HEK293 (cell line): ENCODE measurements at regions not wholly inside any gene's neighbourhood (a gene's known extent, or its start where the extent isn't known, plus 50 kb on each side); places are given as distances from the start of the nearest gene placed in this dataset.

ENCODE experiments used
- CTCF ChIA-PET: fragments of 350-600 bp; formaldehyde crosslinking; extraction: SDS; loops from one replicate; lab custom pipeline; 2021; ENCODE audit warnings: antibody characterized with exemption; lab: Yijun Ruan, JAX
- POLR2A ChIA-PET: fragments of 300-600 bp; formaldehyde crosslinking; extraction: SDS; loops from one replicate; lab custom pipeline; 2020; ENCODE audit warnings: antibody characterized with exemption, inconsistent platforms; lab: Yijun Ruan, JAX
- H3K27ac ChIP-seq: fragments of 200-500 bp; sonication (Bioruptor generic); 2 replicates; pipeline ENCODE4 v1.5.1; 2014; ENCODE audit warnings: low read depth, low read length, control low read depth, inconsistent platforms; ENCODE audit errors: extremely low read depth
- H3K36me3 ChIP-seq, 2 experiments: fragments of 200-500 bp in 1 of 2; sonication (Bioruptor generic) in 1 of 2; 1 replicate in 1 of 2; 2 replicates in 1 of 2; pipeline ENCODE4 v1.5.1; 2014 to 2017; ENCODE audit warnings: inconsistent platforms in 2 of 2, low read length in 2 of 2; ENCODE audit not compliant: control insufficient read depth in 2 of 2, insufficient read depth in 1 of 2
- H3K4me1 ChIP-seq: fragments of 200-500 bp; sonication (Bioruptor generic); 2 replicates; pipeline ENCODE4 v1.5.1; 2014; ENCODE audit warnings: mild to moderate bottlenecking, low read length, inconsistent platforms; ENCODE audit not compliant: control insufficient read depth, insufficient read depth
- H3K4me3 ChIP-seq: 2 replicates; pipeline ENCODE4 v1.5.1; 2011; ENCODE audit warnings: low read depth, mild to moderate bottlenecking, control low read depth, low read length, moderate library complexity
- H3K9me3 ChIP-seq: fragments of 200-500 bp; sonication (Bioruptor generic); 2 replicates; pipeline ENCODE4 v1.5.1; 2014; ENCODE audit warnings: low read depth, low read length, inconsistent platforms; ENCODE audit not compliant: control insufficient read depth, insufficient read depth
- ELK4 ChIP-seq: IDR thresholded peaks from 2 replicates; pipeline ENCODE4 v1.6.1; 2011; ENCODE audit warnings: mild to moderate bottlenecking, low read depth, low read length, borderline replicate concordance
- GLI4 ChIP-seq: fragments of 450-650 bp; formaldehyde crosslinking; IDR thresholded peaks from 2 replicates; pipeline ENCODE4 v1.5.1; 2016; ENCODE audit warnings: missing biosample characterization, missing genetic modification characterization
- KLF17 ChIP-seq: fragments of 450-650 bp; formaldehyde crosslinking; IDR thresholded peaks from 2 replicates; pipeline ENCODE4 v1.5.1; 2016; ENCODE audit warnings: missing biosample characterization, missing genetic modification characterization
- MEIS1 ChIP-seq: sonication (generic); formaldehyde crosslinking; IDR thresholded peaks from 2 replicates; pipeline ENCODE4 v1.8.1; 2022; ENCODE audit warnings: missing genetic modification reagents, mild to moderate bottlenecking, borderline replicate concordance
- WT1 ChIP-seq: fragments of 450-650 bp; formaldehyde crosslinking; IDR thresholded peaks from 2 replicates; pipeline ENCODE4 v1.5.1; 2016; ENCODE audit warnings: missing biosample characterization, missing genetic modification characterization
- ZBTB17 ChIP-seq: fragments of 450-650 bp; formaldehyde crosslinking; IDR thresholded peaks from 2 replicates; pipeline ENCODE4 v1.5.1; 2016; ENCODE audit warnings: missing biosample characterization, missing genetic modification characterization
- ZNF16 ChIP-seq: fragments of 450-650 bp; formaldehyde crosslinking; IDR thresholded peaks from 2 replicates; pipeline ENCODE4 v1.5.1; 2016; ENCODE audit warnings: low read depth, missing biosample characterization, missing genetic modification characterization
- ZNF274 ChIP-seq, 2 experiments: fragments of 200-500 bp in 1 of 2; fragments of 450-650 bp in 1 of 2; sonication (Bioruptor generic) in 1 of 2; formaldehyde crosslinking in 1 of 2; IDR thresholded peaks; 2 replicates each; pipeline versions ENCODE4 v1.5.1 to v1.6.1; 2014 to 2016; ENCODE audit warnings: borderline replicate concordance in 1 of 2, inconsistent platforms in 1 of 2, low read length in 1 of 2, missing biosample characterization in 1 of 2, missing genetic modification characterization in 1 of 2
- ZNF423 ChIP-seq: fragments of 450-650 bp; formaldehyde crosslinking; IDR thresholded peaks from 2 replicates; pipeline ENCODE4 v1.5.1; 2016; ENCODE audit warnings: missing biosample characterization, missing genetic modification characterization
- ZNF473 ChIP-seq: fragments of 450-650 bp; formaldehyde crosslinking; IDR thresholded peaks from 2 replicates; pipeline ENCODE4 v1.5.1; 2017; ENCODE audit warnings: missing biosample characterization, missing genetic modification characterization
- ZNF48 ChIP-seq: fragments of 450-650 bp; formaldehyde crosslinking; IDR thresholded peaks from 2 replicates; pipeline ENCODE4 v1.5.1; 2016; ENCODE audit warnings: missing biosample characterization, missing genetic modification characterization
- ZNF549 ChIP-seq: fragments of 450-650 bp; IDR thresholded peaks from 2 replicates; pipeline ENCODE4 v1.5.1; 2018; ENCODE audit warnings: missing biosample characterization, missing genetic modification characterization, mild to moderate bottlenecking, inconsistent platforms, moderate library complexity
- ZNF623 ChIP-seq: fragments of 450-650 bp; formaldehyde crosslinking; IDR thresholded peaks from 2 replicates; pipeline ENCODE4 v1.5.1; 2016; ENCODE audit warnings: missing biosample characterization, missing genetic modification characterization
- ZNF626 ChIP-seq: fragments of 450-650 bp; sonication (Bioruptor Pico); formaldehyde crosslinking; IDR thresholded peaks from 2 replicates; pipeline ENCODE4 v1.5.1; 2018; ENCODE audit warnings: missing biosample characterization, missing genetic modification characterization, inconsistent platforms
- ZNF677 ChIP-seq: fragments of 450-650 bp; IDR thresholded peaks from 2 replicates; pipeline ENCODE4 v1.5.0; 2018; ENCODE audit warnings: missing biosample characterization, mild to moderate bottlenecking, missing genetic modification characterization, moderate library complexity
- ZNF701 ChIP-seq: fragments of 450-650 bp; formaldehyde crosslinking; IDR thresholded peaks from 2 replicates; pipeline ENCODE4 v1.5.1; 2016; ENCODE audit warnings: missing biosample characterization, missing genetic modification characterization
- ZNF830 ChIP-seq: fragments of 450-650 bp; IDR thresholded peaks from 2 replicates; pipeline ENCODE4 v1.5.0; 2018; ENCODE audit warnings: missing biosample characterization, missing genetic modification characterization, low read depth, mild to moderate bottlenecking, moderate library complexity
- ZSCAN16 ChIP-seq: fragments of 450-650 bp; formaldehyde crosslinking; IDR thresholded peaks from 2 replicates; pipeline ENCODE4 v1.5.1; 2016; ENCODE audit warnings: missing biosample characterization, missing genetic modification characterization
- TF ChIP-seq, protein P1 (sequence below): fragments of 450-650 bp; formaldehyde crosslinking; IDR thresholded peaks from 2 replicates; pipeline ENCODE4 v1.5.1; 2016; ENCODE audit warnings: missing biosample characterization, missing genetic modification characterization
- TF ChIP-seq, protein P2 (sequence below): fragments of 450-650 bp; formaldehyde crosslinking; IDR thresholded peaks from 2 replicates; pipeline ENCODE4 v1.5.1; 2016; ENCODE audit warnings: missing biosample characterization, missing genetic modification characterization, borderline replicate concordance
- TF ChIP-seq, protein P3 (sequence below): fragments of 450-650 bp; formaldehyde crosslinking; IDR thresholded peaks from 2 replicates; pipeline ENCODE4 v1.5.1; 2016; ENCODE audit warnings: missing biosample characterization, missing genetic modification characterization

- H3K9me3 ChIP-seq = no peaks in the 10 kb centered on the region
- ChIA-PET CTCF (interaction anchor here (0.9 kb wide), 2 partner anchors 8 to 246 kb away, joined by 5 to 6 read pairs; no protein-coding TSS in a partner anchor), POLR2A (no interaction called here)
- H3K27ac ChIP-seq = no peak overlapping the region
- no peak for TF ChIP-seq ZBTB17 (tag by site-specific recombination)
- TF ChIP-seq WT1 (tag by site-specific recombination) = no peak
- peak; percentile 84; the same call in 1 of the 2 replicates for TF ChIP-seq ZSCAN16 (tag by site-specific recombination)
- TF ChIP-seq ZNF473 (tag by site-specific recombination) = no peak
- H3K4me1 ChIP-seq = no peaks in the 10 kb centered on the region
- no peaks in the 10 kb centered on the region for H3K36me3 ChIP-seq
- H3K4me3 ChIP-seq = no peak overlapping the region
Observed at GRCh38 chr6:40336940-40337760, 250.0 kb downstream of the LRFN2 start.

DNA sequence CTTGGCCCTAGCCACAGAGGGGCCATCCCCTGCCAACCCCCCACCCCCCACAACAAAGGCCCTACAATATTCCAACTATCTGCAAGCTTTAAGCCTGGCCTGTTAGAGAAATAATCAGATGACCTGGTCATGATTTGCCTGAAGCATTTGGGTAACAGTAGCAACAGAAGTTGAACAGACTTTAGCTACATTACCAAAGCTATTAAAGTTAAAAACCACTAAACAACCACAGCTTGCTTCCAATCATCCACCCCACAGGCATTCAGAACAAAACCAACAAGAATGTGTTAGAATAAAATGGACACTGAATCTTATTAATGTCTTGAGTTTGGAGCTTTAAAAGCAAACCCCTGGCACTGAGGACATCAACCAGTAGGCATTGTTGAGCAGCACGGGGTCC, 250.9 kb downstream of the LRFN2 start:
- ChIA-PET POLR2A (no interaction called here), CTCF (interaction anchor here (0.7 to 0.9 kb wide), 2 partner anchors 247 to 965 kb away, joined by 4 to 6 read pairs; no protein-coding TSS in a partner anchor)
- Histone ChIP-seq H3K36me3 (no peaks in the 10 kb centered on the region), H3K4me1 (no peaks in the 10 kb centered on the region), H3K27ac (no peak overlapping the region), H3K4me3 (no peak overlapping the region), H3K9me3 (no peaks in the 10 kb centered on the region)
- TF ChIP-seq ZNF677 (tag by site-specific recombination) (no peak), ZNF423 (no peak), ZNF623 (tag by site-specific recombination) (no peak), MEIS1 (CRISPR knock-in tag) (no peak), ZNF549 (tag by site-specific recombination) (no peak), ZNF48 (tag by site-specific recombination) (no peak), ELK4 (no peak), ZNF274 (IDR thresholded peaks at IDR 0.05; ENCODE audit: low read length) (no peak), ZNF274 (tag by site-specific recombination; IDR thresholded peaks at IDR 0.05; ENCODE audit: borderline replicate concordance) (no peak), ZNF16 (tag by site-specific recombination) (no peak), ZNF830 (tag by site-specific recombination) (no peak), GLI4 (tag by site-specific recombination) (no peak), ZNF701 (no peak), KLF17 (tag by site-specific recombination) (no peak), ZNF626 (tag by site-specific recombination) (no peak)
- TF ChIP-seq, protein P1, sequence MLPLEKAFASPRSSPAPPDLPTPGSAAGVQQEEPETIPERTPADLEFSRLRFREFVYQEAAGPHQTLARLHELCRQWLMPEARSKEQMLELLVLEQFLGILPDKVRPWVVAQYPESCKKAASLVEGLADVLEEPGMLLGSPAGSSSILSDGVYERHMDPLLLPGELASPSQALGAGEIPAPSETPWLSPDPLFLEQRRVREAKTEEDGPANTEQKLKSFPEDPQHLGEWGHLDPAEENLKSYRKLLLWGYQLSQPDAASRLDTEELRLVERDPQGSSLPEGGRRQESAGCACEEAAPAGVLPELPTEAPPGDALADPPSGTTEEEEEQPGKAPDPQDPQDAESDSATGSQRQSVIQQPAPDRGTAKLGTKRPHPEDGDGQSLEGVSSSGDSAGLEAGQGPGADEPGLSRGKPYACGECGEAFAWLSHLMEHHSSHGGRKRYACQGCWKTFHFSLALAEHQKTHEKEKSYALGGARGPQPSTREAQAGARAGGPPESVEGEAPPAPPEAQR (tag by site-specific recombination) = no peak
- TF ChIP-seq, protein P2, sequence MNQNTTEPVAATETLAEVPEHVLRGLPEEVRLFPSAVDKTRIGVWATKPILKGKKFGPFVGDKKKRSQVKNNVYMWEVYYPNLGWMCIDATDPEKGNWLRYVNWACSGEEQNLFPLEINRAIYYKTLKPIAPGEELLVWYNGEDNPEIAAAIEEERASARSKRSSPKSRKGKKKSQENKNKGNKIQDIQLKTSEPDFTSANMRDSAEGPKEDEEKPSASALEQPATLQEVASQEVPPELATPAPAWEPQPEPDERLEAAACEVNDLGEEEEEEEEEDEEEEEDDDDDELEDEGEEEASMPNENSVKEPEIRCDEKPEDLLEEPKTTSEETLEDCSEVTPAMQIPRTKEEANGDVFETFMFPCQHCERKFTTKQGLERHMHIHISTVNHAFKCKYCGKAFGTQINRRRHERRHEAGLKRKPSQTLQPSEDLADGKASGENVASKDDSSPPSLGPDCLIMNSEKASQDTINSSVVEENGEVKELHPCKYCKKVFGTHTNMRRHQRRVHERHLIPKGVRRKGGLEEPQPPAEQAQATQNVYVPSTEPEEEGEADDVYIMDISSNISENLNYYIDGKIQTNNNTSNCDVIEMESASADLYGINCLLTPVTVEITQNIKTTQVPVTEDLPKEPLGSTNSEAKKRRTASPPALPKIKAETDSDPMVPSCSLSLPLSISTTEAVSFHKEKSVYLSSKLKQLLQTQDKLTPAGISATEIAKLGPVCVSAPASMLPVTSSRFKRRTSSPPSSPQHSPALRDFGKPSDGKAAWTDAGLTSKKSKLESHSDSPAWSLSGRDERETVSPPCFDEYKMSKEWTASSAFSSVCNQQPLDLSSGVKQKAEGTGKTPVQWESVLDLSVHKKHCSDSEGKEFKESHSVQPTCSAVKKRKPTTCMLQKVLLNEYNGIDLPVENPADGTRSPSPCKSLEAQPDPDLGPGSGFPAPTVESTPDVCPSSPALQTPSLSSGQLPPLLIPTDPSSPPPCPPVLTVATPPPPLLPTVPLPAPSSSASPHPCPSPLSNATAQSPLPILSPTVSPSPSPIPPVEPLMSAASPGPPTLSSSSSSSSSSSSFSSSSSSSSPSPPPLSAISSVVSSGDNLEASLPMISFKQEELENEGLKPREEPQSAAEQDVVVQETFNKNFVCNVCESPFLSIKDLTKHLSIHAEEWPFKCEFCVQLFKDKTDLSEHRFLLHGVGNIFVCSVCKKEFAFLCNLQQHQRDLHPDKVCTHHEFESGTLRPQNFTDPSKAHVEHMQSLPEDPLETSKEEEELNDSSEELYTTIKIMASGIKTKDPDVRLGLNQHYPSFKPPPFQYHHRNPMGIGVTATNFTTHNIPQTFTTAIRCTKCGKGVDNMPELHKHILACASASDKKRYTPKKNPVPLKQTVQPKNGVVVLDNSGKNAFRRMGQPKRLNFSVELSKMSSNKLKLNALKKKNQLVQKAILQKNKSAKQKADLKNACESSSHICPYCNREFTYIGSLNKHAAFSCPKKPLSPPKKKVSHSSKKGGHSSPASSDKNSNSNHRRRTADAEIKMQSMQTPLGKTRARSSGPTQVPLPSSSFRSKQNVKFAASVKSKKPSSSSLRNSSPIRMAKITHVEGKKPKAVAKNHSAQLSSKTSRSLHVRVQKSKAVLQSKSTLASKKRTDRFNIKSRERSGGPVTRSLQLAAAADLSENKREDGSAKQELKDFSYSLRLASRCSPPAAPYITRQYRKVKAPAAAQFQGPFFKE (tag by site-specific recombination) = no peak
- TF ChIP-seq, protein P3, sequence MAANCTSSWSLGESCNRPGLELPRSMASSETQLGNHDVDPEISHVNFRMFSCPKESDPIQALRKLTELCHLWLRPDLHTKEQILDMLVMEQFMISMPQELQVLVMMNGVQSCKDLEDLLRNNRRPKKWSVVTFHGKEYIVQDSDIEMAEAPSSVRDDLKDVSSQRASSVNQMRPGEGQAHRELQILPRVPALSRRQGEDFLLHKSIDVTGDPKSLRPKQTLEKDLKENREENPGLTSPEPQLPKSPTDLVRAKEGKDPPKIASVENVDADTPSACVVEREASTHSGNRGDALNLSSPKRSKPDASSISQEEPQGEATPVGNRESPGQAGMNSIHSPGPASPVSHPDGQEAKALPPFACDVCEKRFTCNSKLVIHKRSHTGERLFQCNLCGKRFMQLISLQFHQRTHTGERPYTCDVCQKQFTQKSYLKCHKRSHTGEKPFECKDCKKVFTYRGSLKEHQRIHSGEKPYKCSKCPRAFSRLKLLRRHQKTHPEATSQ (tag by site-specific recombination) = no peak
- TF ChIP-seq, all 188 proteins: peak for 0
